ENCODE measurements at regions not wholly inside any gene's neighbourhood (a gene's known extent, or its start where the extent isn't known, plus 50 kb on each side); places are given as distances from the start of the nearest gene placed in this dataset.

DNA sequence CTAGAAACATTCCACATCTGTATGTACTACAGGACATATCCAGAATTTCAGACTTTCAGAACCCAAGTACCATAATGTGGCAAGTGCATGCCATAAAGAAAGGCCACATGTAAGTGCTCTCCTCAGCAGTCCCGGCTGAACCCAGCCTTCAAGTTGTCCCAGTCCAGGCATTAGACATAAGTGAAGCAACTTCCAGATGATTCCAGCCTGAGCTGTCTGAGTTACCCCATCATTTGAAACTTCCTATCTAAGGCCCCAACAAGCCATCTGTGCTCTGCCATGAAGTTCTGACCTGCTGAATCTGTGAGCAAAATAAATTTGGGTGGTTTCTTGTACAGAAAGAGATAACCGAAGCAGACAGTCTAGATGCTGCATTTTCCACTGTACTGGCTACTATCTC lies 218.8 kb downstream of the IPMK start:
- in situ Hi-C loops (cut with HindIII; ENCODE audit: low pct_unique_long_range_greater_than_20kb, low sequenced_read_pairs) = no loop called here
- Histone ChIP-seq H3K27me3 (ENCODE audit: control insufficient read depth, insufficient read depth, low read length) (no peaks in the 10 kb centered on the region), H3K9me3 (ENCODE audit: control insufficient read depth, insufficient read depth, low read depth, low read length) (no peaks in the 10 kb centered on the region), H3K27ac (ENCODE audit: low read length) (no peak overlapping the region), H3K36me3 (ENCODE audit: control insufficient read depth, insufficient read depth, low read length) (no peaks in the 10 kb centered on the region), H3K4me1 (ENCODE audit: control insufficient read depth, insufficient read depth, low read length) (no peaks in the 10 kb centered on the region), H3K4me3 (ENCODE audit: low read depth in 2 of 2, low read length in 2 of 2) (no peak overlapping the region)
- no peak for ATAC-seq
- CTCF ChIA-PET = no interaction called here
- no peak for DNase-seq (ENCODE audit: low read depth, low spot score)
- intact Hi-C loops (cut with micrococcal nuclease; ENCODE audit: unreplicated experiment) = loop anchor here (10.0 kb wide), 1 partner anchor 56 kb away; no protein-coding TSS in a partner anchor
- POLR2A ChIA-PET = no interaction called here
- no TSS peak for BruUV-seq (replicated peaks)
- TF ChIP-seq CTCF (IDR thresholded peaks at IDR 0.05) (no peak), TCF7L2 (IDR thresholded peaks at IDR 0.05; ENCODE audit: low read depth, low read length) (no peak), SIN3A (IDR thresholded peaks at IDR 0.05; ENCODE audit: borderline replicate concordance, insufficient read depth, low read depth, low read length) (no peak), POLR2AphosphoS5 (IDR thresholded peaks at IDR 0.05; ENCODE audit: low read depth, low read length) (no peak)
- TF ChIP-seq, protein P1, sequence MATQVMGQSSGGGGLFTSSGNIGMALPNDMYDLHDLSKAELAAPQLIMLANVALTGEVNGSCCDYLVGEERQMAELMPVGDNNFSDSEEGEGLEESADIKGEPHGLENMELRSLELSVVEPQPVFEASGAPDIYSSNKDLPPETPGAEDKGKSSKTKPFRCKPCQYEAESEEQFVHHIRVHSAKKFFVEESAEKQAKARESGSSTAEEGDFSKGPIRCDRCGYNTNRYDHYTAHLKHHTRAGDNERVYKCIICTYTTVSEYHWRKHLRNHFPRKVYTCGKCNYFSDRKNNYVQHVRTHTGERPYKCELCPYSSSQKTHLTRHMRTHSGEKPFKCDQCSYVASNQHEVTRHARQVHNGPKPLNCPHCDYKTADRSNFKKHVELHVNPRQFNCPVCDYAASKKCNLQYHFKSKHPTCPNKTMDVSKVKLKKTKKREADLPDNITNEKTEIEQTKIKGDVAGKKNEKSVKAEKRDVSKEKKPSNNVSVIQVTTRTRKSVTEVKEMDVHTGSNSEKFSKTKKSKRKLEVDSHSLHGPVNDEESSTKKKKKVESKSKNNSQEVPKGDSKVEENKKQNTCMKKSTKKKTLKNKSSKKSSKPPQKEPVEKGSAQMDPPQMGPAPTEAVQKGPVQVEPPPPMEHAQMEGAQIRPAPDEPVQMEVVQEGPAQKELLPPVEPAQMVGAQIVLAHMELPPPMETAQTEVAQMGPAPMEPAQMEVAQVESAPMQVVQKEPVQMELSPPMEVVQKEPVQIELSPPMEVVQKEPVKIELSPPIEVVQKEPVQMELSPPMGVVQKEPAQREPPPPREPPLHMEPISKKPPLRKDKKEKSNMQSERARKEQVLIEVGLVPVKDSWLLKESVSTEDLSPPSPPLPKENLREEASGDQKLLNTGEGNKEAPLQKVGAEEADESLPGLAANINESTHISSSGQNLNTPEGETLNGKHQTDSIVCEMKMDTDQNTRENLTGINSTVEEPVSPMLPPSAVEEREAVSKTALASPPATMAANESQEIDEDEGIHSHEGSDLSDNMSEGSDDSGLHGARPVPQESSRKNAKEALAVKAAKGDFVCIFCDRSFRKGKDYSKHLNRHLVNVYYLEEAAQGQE (IDR thresholded peaks at IDR 0.05; ENCODE audit: insufficient read depth in 1 of 2, low read depth in 2 of 2, low read length in 1 of 2) = no peak

DNA sequence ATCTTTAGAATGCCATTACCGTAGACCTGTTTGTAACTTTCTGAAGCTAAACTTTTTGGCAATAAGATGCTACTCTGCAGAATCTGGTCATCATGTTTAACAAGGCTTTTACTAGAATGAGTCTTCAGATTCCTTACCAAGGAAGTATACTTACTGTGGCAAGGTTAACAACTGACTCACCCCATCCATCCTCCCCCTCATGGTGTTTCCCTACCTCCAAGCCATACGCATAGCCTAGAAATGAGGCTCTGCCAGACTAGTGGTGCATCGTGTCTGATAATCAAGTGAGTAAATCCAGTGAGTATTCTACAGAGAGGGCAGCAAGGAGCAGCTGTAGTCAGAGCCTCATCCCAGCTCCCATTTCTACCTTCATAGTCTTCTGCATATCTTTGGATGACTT lies 223.6 kb downstream of the IPMK start:
- Histone ChIP-seq H3K27ac (ENCODE audit: low read length) (no peak overlapping the region), H3K9me3 (ENCODE audit: control insufficient read depth, insufficient read depth, low read depth, low read length) (peaks cover 8% of the 10 kb centered on the region; the same call in 1 of the 2 replicates), H3K4me1 (ENCODE audit: control insufficient read depth, insufficient read depth, low read length) (no peaks in the 10 kb centered on the region), H3K27me3 (ENCODE audit: control insufficient read depth, insufficient read depth, low read length) (no peaks in the 10 kb centered on the region), H3K4me3 (ENCODE audit: low read depth in 2 of 2, low read length in 2 of 2) (no peak overlapping the region), H3K36me3 (ENCODE audit: control insufficient read depth, insufficient read depth, low read length) (no peaks in the 10 kb centered on the region)
- CTCF ChIA-PET = no interaction called here
- POLR2A ChIA-PET = no interaction called here
- BruUV-seq (replicated peaks) = no TSS peak
- DNase-seq (ENCODE audit: low read depth, low spot score) (no peak), ATAC-seq (peak; percentile 69)
- intact Hi-C loops (cut with micrococcal nuclease; ENCODE audit: unreplicated experiment) (loop anchor here (10.0 kb wide), 1 partner anchor 61 kb away; no protein-coding TSS in a partner anchor), in situ Hi-C loops (cut with HindIII; ENCODE audit: low pct_unique_long_range_greater_than_20kb, low sequenced_read_pairs) (no loop called here)
- TF ChIP-seq CTCF (IDR thresholded peaks at IDR 0.05) (no peak), SIN3A (IDR thresholded peaks at IDR 0.05; ENCODE audit: borderline replicate concordance, insufficient read depth, low read depth, low read length) (no peak), POLR2AphosphoS5 (IDR thresholded peaks at IDR 0.05; ENCODE audit: low read depth, low read length) (no peak), TCF7L2 (IDR thresholded peaks at IDR 0.05; ENCODE audit: low read depth, low read length) (no peak)
- TF ChIP-seq, protein P1 (IDR thresholded peaks at IDR 0.05; ENCODE audit: insufficient read depth in 1 of 2, low read depth in 2 of 2, low read length in 1 of 2) = no peak

All from Panc1 (cell line).